Panc1 (cell line): ENCODE measurements at regions not wholly inside any gene's neighbourhood (a gene's known extent, or its start where the extent isn't known, plus 50 kb on each side); places are given as distances from the start of the nearest gene placed in this dataset.
"Not testable (repeated sequence)": the region's sequence is repeated elsewhere in the genome, so short reads cannot be mapped to it uniquely, and the experiment has no call there.

Experiments used
- ATAC-seq: fragments of 200-7000 bp; cut with Tn5 transposase; 2 replicates; pipeline ENCODE4 v1.9.1; 2020; ENCODE audit warnings: mild to moderate bottlenecking, moderate library complexity
- BruUV-seq: library from RNA; stranded (reverse); fragments of 400-500 nt; replicated peaks from 2 replicates; lab custom pipeline; 2021; lab: Mats Ljungman, UMichigan
- CTCF ChIA-PET: fragments of 300-600 bp; sonication (Branson Sonifier 250); formaldehyde crosslinking; loops from one replicate; lab custom pipeline; 2022; ENCODE audit warnings: antibody characterized with exemption; lab: Charles Lee
- POLR2A ChIA-PET: fragments of 300-600 bp; sonication (Branson Sonifier 250); formaldehyde crosslinking; loops from one replicate; lab custom pipeline; 2022; ENCODE audit warnings: antibody characterized with exemption; lab: Charles Lee
- DNase-seq: peaks from one replicate; pipeline ENCODE4 v3.0.0-alpha.2; 2010; ENCODE audit warnings: low read depth, low spot score
- H3K27ac ChIP-seq: 2 replicates; pipeline ENCODE4 v1.5.1; 2011; ENCODE audit warnings: mild to moderate bottlenecking, low read length, inconsistent platforms
- H3K27me3 ChIP-seq: fragments of 200-500 bp; sonication (Bioruptor generic); 2 replicates; pipeline ENCODE4 v1.6.0; 2014; ENCODE audit warnings: low read length, inconsistent platforms; ENCODE audit not compliant: control insufficient read depth, insufficient read depth
- H3K36me3 ChIP-seq: fragments of 200-500 bp; sonication (Bioruptor generic); 2 replicates; pipeline ENCODE4 v1.5.1; 2014; ENCODE audit warnings: inconsistent platforms, mild to moderate bottlenecking, low read length, moderate library complexity; ENCODE audit not compliant: control insufficient read depth, insufficient read depth
- H3K4me1 ChIP-seq: 2 replicates; pipeline ENCODE4 v1.5.1; 2011; ENCODE audit warnings: inconsistent platforms, mild to moderate bottlenecking, low read length, moderate library complexity; ENCODE audit not compliant: control insufficient read depth, insufficient read depth
- H3K4me3 ChIP-seq, 2 experiments: 2 replicates each; pipeline ENCODE4 v1.5.1; 2011 to 2012; ENCODE audit warnings: low read depth in 2 of 2, low read length in 2 of 2, mild to moderate bottlenecking in 2 of 2, inconsistent platforms in 1 of 2, moderate library complexity in 1 of 2
- H3K9me3 ChIP-seq: fragments of 200-500 bp; sonication (Bioruptor generic); 2 replicates; pipeline ENCODE4 v1.5.1; 2014; ENCODE audit warnings: low read depth, mild to moderate bottlenecking, inconsistent platforms, low read length, moderate library complexity; ENCODE audit not compliant: control insufficient read depth, insufficient read depth
- CTCF ChIP-seq: fragments of 450-650 bp; IDR thresholded peaks from 2 replicates; pipeline ENCODE4 v1.5.1; 2017; ENCODE audit warnings: mild to moderate bottlenecking
- POLR2AphosphoS5 ChIP-seq: IDR thresholded peaks from 2 replicates; pipeline ENCODE4 v1.6.1; 2012; ENCODE audit warnings: mild to moderate bottlenecking, low read depth, low read length, moderate library complexity
- SIN3A ChIP-seq: IDR thresholded peaks from 2 replicates; pipeline ENCODE4 v1.6.1; 2012; ENCODE audit warnings: low read depth, mild to moderate bottlenecking, low read length, moderate library complexity, borderline replicate concordance; ENCODE audit not compliant: insufficient read depth
- TCF7L2 ChIP-seq: IDR thresholded peaks from 2 replicates; pipeline ENCODE4 v1.6.1; 2011; ENCODE audit warnings: mild to moderate bottlenecking, low read depth, low read length, inconsistent platforms
- in situ Hi-C: cut with HindIII; loops from 2 replicates; pipeline ENCODE4 v1.10.0; 2016; ENCODE audit warnings: low sequenced_read_pairs, low pct_unique_long_range_greater_than_20kb
- intact Hi-C: fragments of 100-400 bp; cut with micrococcal nuclease; formaldehyde crosslinking; loops from one replicate; pipeline ENCODE4 v1.10.0; 2022; ENCODE audit not compliant: unreplicated experiment
- TF ChIP-seq, protein P1 (sequence below), 2 experiments: IDR thresholded peaks; 2 replicates each; pipeline ENCODE4 v1.6.1; 2011 to 2012; ENCODE audit warnings: low read depth in 2 of 2, control low read depth in 1 of 2, low read length in 1 of 2, mild to moderate bottlenecking in 1 of 2, moderate library complexity in 1 of 2; ENCODE audit not compliant: insufficient read depth in 1 of 2

DNA sequence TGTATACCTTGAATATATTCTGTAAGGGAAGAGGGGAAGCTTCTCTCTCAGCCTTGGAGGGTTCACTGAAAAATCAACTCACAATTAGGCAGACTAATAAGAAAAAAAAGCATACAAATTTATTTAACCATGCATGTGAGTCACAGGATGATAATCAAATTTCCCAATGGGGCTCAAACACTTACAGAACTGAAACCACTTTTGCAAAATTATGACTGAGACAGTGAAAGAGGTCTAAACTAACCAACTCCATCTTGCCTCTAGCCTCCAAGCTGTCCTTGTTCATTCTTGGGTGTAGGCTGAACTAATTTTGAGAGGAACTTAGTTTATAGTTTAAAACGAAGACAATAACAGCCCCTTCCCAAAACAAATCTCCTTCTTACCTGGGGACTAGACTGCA is 618.3 kb upstream of the AUTS2 start:
- no TSS peak for BruUV-seq
- Histone ChIP-seq H3K36me3 (no peaks in the 10 kb centered on the region), H3K27ac (no peak overlapping the region), H3K4me1 (no peaks in the 10 kb centered on the region), H3K9me3 (no peaks in the 10 kb centered on the region), H3K27me3 (no peaks in the 10 kb centered on the region), H3K4me3 (no peak overlapping the region)
- ATAC-seq, result no peak
- no peak for DNase-seq
- intact Hi-C loops, result no loop called here
- POLR2A ChIA-PET, result no interaction called here
- in situ Hi-C loops, result no loop called here
- TF ChIP-seq CTCF (no peak), TCF7L2 (no peak), POLR2AphosphoS5 (no peak), SIN3A (no peak)
- TF ChIP-seq, protein P1, sequence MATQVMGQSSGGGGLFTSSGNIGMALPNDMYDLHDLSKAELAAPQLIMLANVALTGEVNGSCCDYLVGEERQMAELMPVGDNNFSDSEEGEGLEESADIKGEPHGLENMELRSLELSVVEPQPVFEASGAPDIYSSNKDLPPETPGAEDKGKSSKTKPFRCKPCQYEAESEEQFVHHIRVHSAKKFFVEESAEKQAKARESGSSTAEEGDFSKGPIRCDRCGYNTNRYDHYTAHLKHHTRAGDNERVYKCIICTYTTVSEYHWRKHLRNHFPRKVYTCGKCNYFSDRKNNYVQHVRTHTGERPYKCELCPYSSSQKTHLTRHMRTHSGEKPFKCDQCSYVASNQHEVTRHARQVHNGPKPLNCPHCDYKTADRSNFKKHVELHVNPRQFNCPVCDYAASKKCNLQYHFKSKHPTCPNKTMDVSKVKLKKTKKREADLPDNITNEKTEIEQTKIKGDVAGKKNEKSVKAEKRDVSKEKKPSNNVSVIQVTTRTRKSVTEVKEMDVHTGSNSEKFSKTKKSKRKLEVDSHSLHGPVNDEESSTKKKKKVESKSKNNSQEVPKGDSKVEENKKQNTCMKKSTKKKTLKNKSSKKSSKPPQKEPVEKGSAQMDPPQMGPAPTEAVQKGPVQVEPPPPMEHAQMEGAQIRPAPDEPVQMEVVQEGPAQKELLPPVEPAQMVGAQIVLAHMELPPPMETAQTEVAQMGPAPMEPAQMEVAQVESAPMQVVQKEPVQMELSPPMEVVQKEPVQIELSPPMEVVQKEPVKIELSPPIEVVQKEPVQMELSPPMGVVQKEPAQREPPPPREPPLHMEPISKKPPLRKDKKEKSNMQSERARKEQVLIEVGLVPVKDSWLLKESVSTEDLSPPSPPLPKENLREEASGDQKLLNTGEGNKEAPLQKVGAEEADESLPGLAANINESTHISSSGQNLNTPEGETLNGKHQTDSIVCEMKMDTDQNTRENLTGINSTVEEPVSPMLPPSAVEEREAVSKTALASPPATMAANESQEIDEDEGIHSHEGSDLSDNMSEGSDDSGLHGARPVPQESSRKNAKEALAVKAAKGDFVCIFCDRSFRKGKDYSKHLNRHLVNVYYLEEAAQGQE (IDR thresholded peaks at IDR 0.05; ENCODE audit: insufficient read depth in 1 of 2, low read depth in 2 of 2, low read length in 1 of 2), result no peak
- CTCF ChIA-PET, result no interaction called here

GRCh38 chr7:68980432-68980831 is 617.8 kb upstream of the AUTS2 start:
- POLR2A ChIA-PET, ATAC-seq, H3K27me3 ChIP-seq, H3K4me3 ChIP-seq, CTCF ChIA-PET, H3K27ac ChIP-seq, BruUV-seq, DNase-seq, in situ Hi-C loops, intact Hi-C loops, H3K36me3 ChIP-seq, H3K4me1 ChIP-seq, H3K9me3 ChIP-seq: not testable (repeated sequence)

GRCh38 chr7:68984306-68984705 is 614.0 kb upstream of the AUTS2 start:
- TF ChIP-seq TCF7L2, result no peak
- TF ChIP-seq SIN3A, result no peak
- TF ChIP-seq, protein P1 (IDR thresholded peaks at IDR 0.05; ENCODE audit: insufficient read depth in 1 of 2, low read depth in 2 of 2, low read length in 1 of 2), result no peak
- no peak for TF ChIP-seq CTCF
- TF ChIP-seq POLR2AphosphoS5, result no peak
- Histone ChIP-seq H3K9me3 (no peaks in the 10 kb centered on the region), H3K27me3 (no peaks in the 10 kb centered on the region), H3K36me3 (no peaks in the 10 kb centered on the region), H3K4me1 (no peaks in the 10 kb centered on the region), H3K27ac (no peak overlapping the region), H3K4me3 (no peak overlapping the region)
- ATAC-seq (no peak), DNase-seq (no peak)
- intact Hi-C loops, result no loop called here
- ChIA-PET CTCF (no interaction called here), POLR2A (no interaction called here)
- no TSS peak for BruUV-seq
- in situ Hi-C loops, result no loop called here
